Nucleus accumbens (tissue), 56 donors: ENCODE measurements at regions not wholly inside any gene's neighbourhood (a gene's known extent, or its start where the extent isn't known, plus 50 kb on each side); places are given as distances from the start of the nearest gene placed in this dataset.

Source experiments
- DNase-seq, 56 donors: peaks; one replicate each; lab custom pipeline; 2025; lab: John Stamatoyannopoulos, UW

GRCh38 chr6:156474507-156475120 lies 302.6 kb upstream of the ARID1B start:
- peak in 4 of 56 donors; percentile 2 to 5 (median 2) for DNase-seq

DNA sequence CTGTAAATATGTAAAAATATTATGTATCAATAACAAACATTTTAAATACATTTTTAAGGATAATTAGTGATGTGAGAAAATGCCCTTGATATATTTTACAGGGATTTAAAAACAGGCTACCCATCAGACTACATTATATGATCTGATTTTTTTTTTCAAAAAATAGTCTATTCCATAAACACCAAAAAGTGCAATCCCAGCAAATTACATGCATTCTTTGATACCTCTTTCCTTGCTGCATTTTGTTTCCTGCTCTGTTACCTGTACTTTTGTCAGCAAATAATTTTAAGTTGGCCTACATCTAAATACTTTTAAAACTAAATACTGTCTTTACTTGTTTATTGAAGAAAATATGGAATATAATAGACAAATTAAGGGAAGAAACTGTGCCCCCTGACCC lies 306.2 kb upstream of the ARID1B start:
- DNase-seq = no peak

DNA sequence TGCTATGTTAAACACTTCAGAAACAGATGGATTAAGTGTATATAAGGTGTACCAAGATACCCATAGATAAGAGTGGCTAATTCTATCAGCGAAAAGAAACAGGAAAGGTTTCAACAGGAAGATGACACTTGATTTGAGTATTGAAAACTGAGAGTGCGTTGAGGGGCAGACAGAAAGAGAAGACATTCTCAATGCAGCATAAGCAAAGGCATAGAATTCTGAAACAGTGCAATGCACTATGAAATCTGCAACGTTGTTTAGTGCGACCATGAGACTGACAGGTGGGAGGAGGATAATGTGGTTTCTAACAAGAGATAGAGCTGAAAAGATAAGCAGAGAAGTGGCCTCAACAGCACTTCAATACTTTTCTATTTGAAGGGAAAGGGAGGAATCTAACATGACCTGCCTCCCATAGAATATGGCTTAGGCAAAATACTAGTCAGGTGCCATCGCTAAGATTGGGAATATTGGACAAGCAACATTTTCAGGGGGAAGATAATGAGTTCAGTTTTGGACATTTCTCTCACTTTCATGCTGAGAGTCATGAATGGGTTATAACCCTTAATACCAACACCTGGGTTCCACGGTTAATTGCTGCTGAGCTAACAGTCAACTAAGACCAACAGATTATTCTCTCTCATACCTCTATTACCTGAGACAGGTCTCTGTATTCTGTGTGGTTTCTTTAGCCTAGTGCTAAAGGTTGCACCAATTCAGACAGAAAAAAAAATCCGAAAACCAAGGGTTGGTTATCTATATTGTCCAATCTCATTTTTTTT lies 312.9 kb upstream of the ARID1B start:
- no peak for DNase-seq

DNA sequence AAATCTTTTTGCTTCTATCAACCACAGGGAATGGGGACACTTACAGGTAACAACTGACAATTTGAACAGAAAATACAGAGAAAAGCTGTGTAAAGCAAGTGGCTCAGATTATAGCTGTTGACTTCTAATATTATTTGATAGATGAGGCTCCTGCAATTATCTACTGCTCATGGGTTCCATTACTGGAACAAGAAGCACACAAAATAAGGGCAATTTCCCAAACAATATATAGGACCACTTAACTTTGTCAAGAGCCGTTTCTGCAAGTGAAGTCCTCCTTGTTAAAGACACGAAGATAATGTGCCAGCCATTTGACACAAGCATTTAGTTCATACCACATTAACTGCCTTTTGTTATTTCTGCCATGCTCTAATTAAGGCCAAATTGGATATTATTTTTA lies 315.5 kb upstream of the ARID1B start:
- DNase-seq = no peak

DNA sequence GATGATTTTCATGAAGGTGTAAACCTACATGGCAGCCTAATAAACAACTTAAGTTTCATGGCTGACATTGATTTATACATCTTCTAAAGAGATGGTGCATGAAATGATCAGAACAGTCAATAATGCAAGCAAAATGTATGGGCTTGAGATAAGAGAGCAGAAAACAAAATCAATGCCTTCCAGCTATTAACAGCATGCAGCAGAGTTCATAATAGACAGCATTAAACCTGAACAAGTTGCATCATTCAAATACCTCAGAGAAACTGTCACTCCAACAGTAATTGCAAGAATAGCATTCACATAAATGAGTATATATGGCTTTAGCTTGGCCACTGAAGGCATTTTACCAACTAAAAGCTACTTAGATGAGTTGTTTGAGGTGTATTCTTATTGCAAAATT lies 319.6 kb upstream of the ARID1B start:
- DNase-seq = no peak

- no peak for DNase-seq
These were observed 321.3 kb upstream of the ARID1B start for GRCh38 chr6:156455847-156456246.

- no peak for DNase-seq
These were observed 322.3 kb upstream of the ARID1B start for GRCh38 chr6:156454867-156455266.

DNA sequence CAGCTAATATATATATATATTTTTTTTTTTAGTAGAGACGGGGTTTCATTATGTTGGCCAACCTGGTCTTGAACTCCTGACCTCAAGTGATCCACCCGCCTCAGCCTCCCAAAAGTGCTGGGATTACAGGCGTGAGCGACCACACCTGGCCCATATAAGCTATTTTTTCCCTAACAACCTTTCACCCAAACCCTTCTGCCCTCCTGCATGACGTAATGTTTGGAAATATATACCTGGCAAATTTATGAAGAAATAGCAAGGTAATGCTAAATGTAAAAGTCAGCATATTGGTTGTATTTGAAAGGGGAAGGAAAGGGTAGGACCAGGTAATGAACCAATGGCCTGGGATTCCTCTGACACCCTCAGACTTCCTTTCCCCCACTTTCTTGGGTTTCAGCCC lies 325.5 kb upstream of the ARID1B start:
- no peak for DNase-seq

GRCh38 chr6:156451088-156451487 lies 326.1 kb upstream of the ARID1B start:
- DNase-seq = no peak

DNA sequence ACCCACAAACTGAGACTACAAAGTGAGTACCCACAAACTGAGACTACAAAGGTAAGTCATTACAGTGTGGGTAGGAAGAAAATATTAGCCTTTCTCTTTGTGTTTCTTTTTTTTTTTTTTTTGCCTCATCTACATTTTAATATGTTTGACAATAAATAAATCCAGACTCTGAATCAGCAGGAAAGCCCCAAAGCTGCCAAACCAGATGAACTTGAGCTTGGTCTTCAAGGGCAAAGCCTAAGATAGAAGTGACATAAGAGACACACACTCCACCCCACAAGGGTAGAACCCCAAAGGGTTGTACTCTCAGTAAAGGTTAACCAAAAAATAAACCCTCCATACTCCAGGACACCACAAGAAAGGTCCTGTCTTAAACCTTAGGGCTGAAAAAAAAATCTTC lies 326.8 kb upstream of the ARID1B start:
- no peak for DNase-seq

GRCh38 chr6:156449569-156449968 lies 327.6 kb upstream of the ARID1B start:
- no peak for DNase-seq

GRCh38 chr6:156449128-156449527 lies 328.1 kb upstream of the ARID1B start:
- DNase-seq = no peak

DNA sequence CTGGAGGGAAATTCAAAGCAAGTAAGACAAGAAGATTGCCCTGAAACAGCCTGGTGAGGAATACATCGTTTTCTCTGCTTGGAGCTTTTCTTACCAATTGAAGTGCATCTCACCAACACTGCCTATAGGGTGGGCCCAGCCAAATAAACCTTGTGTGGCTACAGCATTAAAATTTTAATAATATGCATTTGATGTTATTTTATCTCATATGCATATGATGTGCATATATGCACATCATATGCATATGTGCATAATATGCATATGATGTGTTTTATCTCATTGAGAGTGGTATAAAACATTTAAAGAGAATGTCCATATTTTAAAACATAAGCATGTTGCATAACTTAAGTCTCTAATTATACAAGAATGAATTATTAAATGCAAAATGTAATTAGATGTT lies 328.6 kb upstream of the ARID1B start:
- no peak for DNase-seq

DNA sequence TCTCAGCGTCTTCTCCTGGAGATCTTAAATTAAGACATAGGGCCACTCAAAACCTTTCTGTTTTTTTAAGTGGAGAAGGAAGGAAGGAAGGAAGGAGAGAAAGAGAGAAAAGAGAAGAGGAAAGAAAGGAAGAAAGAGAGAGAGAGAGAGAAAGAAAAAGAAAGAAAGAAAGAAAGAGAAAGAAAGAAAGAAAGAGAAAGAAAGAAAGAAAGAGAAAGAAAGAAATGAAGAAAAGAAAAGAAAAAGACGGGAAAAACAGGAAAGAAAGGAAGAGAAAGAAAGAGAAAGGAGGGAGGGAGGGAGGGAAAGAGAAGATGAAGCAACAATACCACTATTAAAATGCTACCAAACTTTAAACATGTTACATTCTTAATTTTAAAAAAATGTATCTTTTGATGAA lies 336.5 kb upstream of the ARID1B start:
- DNase-seq = no peak

- no peak for DNase-seq
These were observed 338.7 kb upstream of the ARID1B start for GRCh38 chr6:156438350-156438923.

- DNase-seq = no peak
These were observed 339.9 kb upstream of the ARID1B start for GRCh38 chr6:156437121-156437879.

DNA sequence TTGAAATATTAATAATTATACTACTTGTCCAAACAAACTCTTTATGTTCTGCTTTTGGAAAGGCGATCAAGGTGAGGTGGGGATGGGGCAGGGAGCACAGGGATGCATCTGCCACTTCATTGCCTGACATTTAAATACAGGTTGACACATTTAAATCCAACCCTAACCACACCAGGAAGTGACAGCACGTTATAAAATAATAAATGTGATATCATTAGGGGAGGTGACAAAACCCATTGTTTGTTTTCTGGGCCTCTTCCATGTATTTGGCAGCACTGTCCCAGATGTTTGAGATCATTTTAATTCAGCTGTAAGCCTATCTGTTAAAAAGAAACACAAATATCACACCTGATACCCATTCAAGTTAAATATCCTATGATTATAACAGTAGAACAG lies 342.4 kb upstream of the ARID1B start:
- no peak for DNase-seq

- no peak for DNase-seq
These were observed 343.0 kb upstream of the ARID1B start for GRCh38 chr6:156434049-156434794.

DNA sequence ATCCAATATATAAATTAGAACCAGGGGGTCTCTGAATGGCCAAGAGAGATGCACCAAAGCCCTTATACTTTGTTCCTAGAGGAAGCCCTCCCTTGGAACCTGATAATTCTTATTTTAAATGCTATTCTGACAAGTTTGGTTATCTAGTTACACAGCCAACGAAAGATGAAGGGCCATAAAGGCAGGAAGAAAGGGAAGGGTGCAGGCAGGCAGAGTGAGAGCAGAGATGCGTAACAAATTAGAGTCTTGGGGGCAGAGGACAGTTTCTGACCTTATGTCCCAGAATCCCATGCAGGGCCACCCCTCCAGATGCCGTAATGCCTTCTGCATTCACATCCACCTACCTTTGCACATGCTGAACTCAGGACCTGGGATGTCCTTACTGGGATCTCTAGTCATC lies 344.6 kb upstream of the ARID1B start:
- no peak for DNase-seq

DNA sequence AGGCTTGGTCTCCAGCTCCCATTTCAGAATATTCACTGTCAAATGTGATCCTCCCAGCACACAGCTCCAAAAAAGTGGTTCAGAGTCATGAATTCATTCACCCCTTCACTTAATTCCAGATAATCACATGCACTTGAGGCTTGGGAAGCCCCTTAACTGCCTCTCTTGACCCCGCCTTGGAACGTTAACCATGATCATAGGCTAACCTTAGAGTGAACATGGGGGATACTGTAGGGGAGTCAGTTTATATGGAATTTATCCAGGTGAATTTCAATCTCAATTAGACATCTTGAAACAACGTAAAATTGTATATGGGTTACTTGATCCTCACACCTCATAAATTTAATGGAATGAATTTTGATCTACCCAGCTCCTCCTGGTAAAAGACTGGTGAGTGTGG lies 346.8 kb upstream of the ARID1B start:
- no peak for DNase-seq

GRCh38 chr6:156427345-156427744 lies 349.8 kb upstream of the ARID1B start:
- peak in 39 of 56 donors; percentile 1 to 74 (median 34) for DNase-seq
